ENCODE measurements at regions not wholly inside any gene's neighbourhood (a gene's known extent, or its start where the extent isn't known, plus 50 kb on each side); places are given as distances from the start of the nearest gene placed in this dataset.

DNA sequence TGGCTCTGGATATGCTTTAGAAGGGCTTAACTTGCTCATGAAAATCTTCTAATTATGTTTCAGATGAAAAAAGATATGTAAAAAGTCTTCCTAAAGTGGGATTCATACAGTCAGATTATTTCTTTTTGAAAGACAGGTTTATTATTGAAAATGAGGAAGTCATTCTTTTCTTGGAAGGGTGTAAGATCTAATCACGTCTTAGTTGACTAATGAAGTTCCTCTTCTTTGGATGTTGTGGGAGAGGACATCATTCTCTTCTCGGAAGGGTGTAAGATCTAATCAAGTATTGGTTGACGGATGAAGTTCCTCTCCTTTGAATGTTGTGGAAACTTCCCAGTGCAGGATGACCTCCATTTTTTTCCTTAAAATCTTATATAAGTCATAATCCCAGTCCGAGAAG, 74.9 kb downstream of the ALG10 start:
- H3K27me3 ChIP-seq = no peaks in the 10 kb centered on the region
- intact Hi-C loops (cut with DNase I) = no loop called here
- no peaks in the 10 kb centered on the region for H3K9me3 ChIP-seq
- ATAC-seq = no peak
- no peaks in the 10 kb centered on the region for H3K4me1 ChIP-seq
- no peak overlapping the region for H3K4me3 ChIP-seq
- H3K27ac ChIP-seq = no peak overlapping the region
- DNase-seq = no peak
- no peaks in the 10 kb centered on the region for H3K36me3 ChIP-seq
- TF ChIP-seq CTCF (IDR thresholded peaks at IDR 0.05) = no peak

- no peak overlapping the region for H3K4me3 ChIP-seq
- no peaks in the 10 kb centered on the region for H3K9me3 ChIP-seq
- H3K27me3 ChIP-seq = peaks cover 15 to 43% of the 10 kb centered on the region in 2 donors
- H3K27ac ChIP-seq = no peak overlapping the region
- DNase-seq = peak in 1 of 4 donors; percentile 51
- no peak for TF ChIP-seq CTCF (IDR thresholded peaks at IDR 0.05)
- H3K4me1 ChIP-seq = no peaks in the 10 kb centered on the region
- H3K36me3 ChIP-seq = no peaks in the 10 kb centered on the region
- intact Hi-C loops (cut with DNase I) = no loop called here
- ATAC-seq = no peak
These were observed 83.2 kb downstream of the ALG10 start for GRCh38 chr12:34105392-34105933.

- Histone ChIP-seq H3K9me3 (no peaks in the 10 kb centered on the region), H3K27ac (no peak overlapping the region), H3K36me3 (no peaks in the 10 kb centered on the region), H3K4me1 (no peaks in the 10 kb centered on the region), H3K4me3 (no peak overlapping the region), H3K27me3 (peaks cover 15 to 43% of the 10 kb centered on the region in 2 donors)
- DNase-seq = peak in 1 of 4 donors; percentile 58
- TF ChIP-seq CTCF (IDR thresholded peaks at IDR 0.05) = no peak
- intact Hi-C loops (cut with DNase I) = no loop called here
- ATAC-seq = no peak
These were observed 83.9 kb downstream of the ALG10 start for GRCh38 chr12:34106172-34106571.

GRCh38 chr12:34107016-34107415, 84.7 kb downstream of the ALG10 start:
- no peak overlapping the region for H3K27ac ChIP-seq
- DNase-seq = peak in 1 of 4 donors; percentile 72
- no peak for TF ChIP-seq CTCF (IDR thresholded peaks at IDR 0.05)
- H3K9me3 ChIP-seq = no peaks in the 10 kb centered on the region
- H3K27me3 ChIP-seq = peaks cover 15 to 43% of the 10 kb centered on the region in 2 donors
- intact Hi-C loops (cut with DNase I) = no loop called here
- no peak for ATAC-seq
- no peaks in the 10 kb centered on the region for H3K36me3 ChIP-seq
- no peak overlapping the region for H3K4me3 ChIP-seq
- H3K4me1 ChIP-seq = no peaks in the 10 kb centered on the region

DNA sequence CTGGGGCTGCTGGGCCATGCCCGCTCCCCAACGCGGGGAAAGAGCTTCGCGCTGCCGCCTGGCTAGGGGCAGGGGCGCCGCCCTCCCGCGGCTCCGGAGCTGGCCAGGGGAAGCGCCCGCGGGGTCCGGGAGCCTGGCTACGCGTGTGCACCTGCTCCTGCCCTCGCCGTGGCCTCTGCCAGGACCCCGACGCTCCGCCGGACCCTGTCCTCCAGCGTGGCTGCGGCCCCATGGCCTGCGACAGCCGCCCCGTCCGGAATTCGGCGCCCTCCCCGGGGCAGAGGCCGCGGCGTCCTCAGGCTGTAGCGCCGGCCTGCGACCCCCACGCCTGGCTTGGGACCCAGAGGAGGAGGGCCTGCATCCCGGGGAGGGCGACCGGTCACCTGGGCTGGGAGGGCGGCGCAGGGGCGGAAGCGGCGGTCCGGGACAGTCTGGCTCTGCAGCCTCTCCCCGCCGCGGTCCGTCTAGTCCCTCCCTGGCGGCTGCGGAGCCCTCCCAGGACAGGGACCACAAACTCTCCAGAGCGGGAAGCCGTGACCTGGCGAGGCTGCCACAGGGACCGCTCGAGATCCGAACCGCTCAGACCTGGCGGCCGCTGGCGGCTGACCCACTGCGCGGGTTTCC, 85.6 kb downstream of the ALG10 start:
- H3K36me3 ChIP-seq = no peaks in the 10 kb centered on the region
- no peaks in the 10 kb centered on the region for H3K4me1 ChIP-seq
- intact Hi-C loops (cut with DNase I) = no loop called here
- DNase-seq (no peak), ATAC-seq (no peak)
- peaks cover 15 to 43% of the 10 kb centered on the region in 2 donors for H3K27me3 ChIP-seq
- H3K4me3 ChIP-seq = no peak overlapping the region
- no peaks in the 10 kb centered on the region for H3K9me3 ChIP-seq
- no peak for TF ChIP-seq CTCF (IDR thresholded peaks at IDR 0.05)
- no peak overlapping the region for H3K27ac ChIP-seq
